ENCODE measurements at regions not wholly inside any gene's neighbourhood (a gene's known extent, or its start where the extent isn't known, plus 50 kb on each side); places are given as distances from the start of the nearest gene placed in this dataset.

GRCh38 chr2:217691920-217692666 is 310.7 kb downstream of the TNS1 start:
- no peak for DNase-seq
- peak overlapping the region in 1 of 2 donors; percentile 20 for H3K27ac ChIP-seq (ENCODE audit: low read depth in 1 of 2, low read length in 1 of 2)
- peaks cover 0 to 7% (median 0%) of the 10 kb centered on the region in 5 donors for H3K4me1 ChIP-seq (ENCODE audit: control insufficient read depth in 5 of 5, insufficient read depth in 5 of 5, low read length in 5 of 5)
- TF ChIP-seq CTCF (IDR thresholded peaks at IDR 0.05; ENCODE audit: control extremely low read depth, extremely low read depth): no peak
- no peaks in the 10 kb centered on the region for H3K9me3 ChIP-seq (ENCODE audit: control insufficient read depth in 4 of 4, insufficient read depth in 3 of 4, low read length in 3 of 4)
- H3K36me3 ChIP-seq (ENCODE audit: control insufficient read depth in 4 of 4, insufficient read depth in 4 of 4, low read length in 4 of 4): no peaks in the 10 kb centered on the region
- no peak overlapping the region for H3K9ac ChIP-seq (ENCODE audit: insufficient read depth in 1 of 2, low read length in 2 of 2)
- no peak overlapping the region for H3K4me3 ChIP-seq
- no peaks in the 10 kb centered on the region for H3K27me3 ChIP-seq (ENCODE audit: control insufficient read depth in 3 of 3, insufficient read depth in 3 of 3, low read length in 2 of 3)
- 77 to 84% methylated on average over 7 of the region's 7 CpGs for WGBS, 2 donors
- peak; percentile 32 for ATAC-seq (ENCODE audit: insufficient read depth, low FRiP score)

GRCh38 chr2:217691516-217691915 is 311.3 kb downstream of the TNS1 start:
- 94 to 98% methylated on average over 3 of the region's 3 CpGs for WGBS, 2 donors
- no peak overlapping the region for H3K27ac ChIP-seq (ENCODE audit: low read depth in 1 of 2, low read length in 1 of 2)

GRCh38 chr2:217689053-217689452 is 313.7 kb downstream of the TNS1 start:
- no peak for ATAC-seq (ENCODE audit: insufficient read depth, low FRiP score)
- no peaks in the 10 kb centered on the region for H3K9me3 ChIP-seq (ENCODE audit: control insufficient read depth in 4 of 4, insufficient read depth in 3 of 4, low read length in 3 of 4)
- TF ChIP-seq CTCF (IDR thresholded peaks at IDR 0.05; ENCODE audit: control extremely low read depth, extremely low read depth): no peak
- DNase-seq: no peak
- peaks cover 0 to 4% (median 2%) of the 10 kb centered on the region in 5 donors for H3K4me1 ChIP-seq (ENCODE audit: control insufficient read depth in 5 of 5, insufficient read depth in 5 of 5, low read length in 5 of 5)
- H3K36me3 ChIP-seq (ENCODE audit: control insufficient read depth in 4 of 4, insufficient read depth in 4 of 4, low read length in 4 of 4): no peaks in the 10 kb centered on the region
- H3K27ac ChIP-seq (ENCODE audit: low read depth in 1 of 2, low read length in 1 of 2): no peak overlapping the region
- H3K9ac ChIP-seq (ENCODE audit: insufficient read depth in 1 of 2, low read length in 2 of 2): no peak overlapping the region
- 80 to 91% methylated on average over 1 of the region's 1 CpG for WGBS, 2 donors
- H3K4me3 ChIP-seq: no peak overlapping the region
- no peaks in the 10 kb centered on the region for H3K27me3 ChIP-seq (ENCODE audit: control insufficient read depth in 3 of 3, insufficient read depth in 3 of 3, low read length in 2 of 3)

More at GRCh38 chr2:217691516-217691915, 311.3 kb downstream of the TNS1 start:
- no peak for DNase-seq
- no peak overlapping the region for H3K4me3 ChIP-seq
- no peaks in the 10 kb centered on the region for H3K36me3 ChIP-seq (ENCODE audit: control insufficient read depth in 4 of 4, insufficient read depth in 4 of 4, low read length in 4 of 4)
- no peak for TF ChIP-seq CTCF (IDR thresholded peaks at IDR 0.05; ENCODE audit: control extremely low read depth, extremely low read depth)
- ATAC-seq (ENCODE audit: insufficient read depth, low FRiP score): no peak
- H3K9ac ChIP-seq (ENCODE audit: insufficient read depth in 1 of 2, low read length in 2 of 2): no peak overlapping the region
- H3K27me3 ChIP-seq (ENCODE audit: control insufficient read depth in 3 of 3, insufficient read depth in 3 of 3, low read length in 2 of 3): no peaks in the 10 kb centered on the region
- no peaks in the 10 kb centered on the region for H3K9me3 ChIP-seq (ENCODE audit: control insufficient read depth in 4 of 4, insufficient read depth in 3 of 4, low read length in 3 of 4)
- H3K4me1 ChIP-seq (ENCODE audit: control insufficient read depth in 5 of 5, insufficient read depth in 5 of 5, low read length in 5 of 5): peaks cover 0 to 7% (median 0%) of the 10 kb centered on the region in 5 donors
